Mesendoderm (in vitro differentiated cells): ENCODE measurements at regions not wholly inside any gene's neighbourhood (a gene's known extent, or its start where the extent isn't known, plus 50 kb on each side); places are given as distances from the start of the nearest gene placed in this dataset.

Experiments
- DNase-seq: peaks from one replicate; pipeline ENCODE4 v3.0.0; 2013
- H2AK5ac ChIP-seq: 2 replicates; pipeline ENCODE4 v1.6.1; 2013; ENCODE audit warnings: low read length, inconsistent platforms
- H2BK120ac ChIP-seq: 2 replicates; pipeline ENCODE4 v1.6.1; 2013; ENCODE audit warnings: low read depth, mild to moderate bottlenecking, low read length, moderate library complexity, mixed read lengths
- H2BK15ac ChIP-seq: replicated peaks from 2 replicates; pipeline ENCODE4 v1.6.1; 2013; ENCODE audit warnings: low read depth, mild to moderate bottlenecking, moderate library complexity
- H2BK5ac ChIP-seq: 2 replicates; pipeline ENCODE4 v1.6.1; 2013; ENCODE audit warnings: low read length, inconsistent platforms
- H3K18ac ChIP-seq: 2 replicates; pipeline ENCODE4 v1.6.1; 2013; ENCODE audit warnings: mild to moderate bottlenecking, low read length, mixed read lengths
- H3K23ac ChIP-seq: one replicate; pipeline ENCODE4 v1.6.1; 2013; ENCODE audit warnings: low read length
- H3K27ac ChIP-seq: 2 replicates; pipeline ENCODE4 v1.5.1; 2013; ENCODE audit warnings: low read depth, mild to moderate bottlenecking, inconsistent platforms, low read length, moderate library complexity
- H3K27me3 ChIP-seq: 2 replicates; pipeline ENCODE4 v1.6.1; 2013; ENCODE audit warnings: low read length, control low read depth, mild to moderate bottlenecking, inconsistent platforms; ENCODE audit not compliant: insufficient read depth, poor library complexity
- H3K36me3 ChIP-seq: 2 replicates; pipeline ENCODE4 v1.6.1; 2013; ENCODE audit warnings: low read length, inconsistent platforms; ENCODE audit not compliant: control insufficient read depth, insufficient read depth
- H3K4ac ChIP-seq: one replicate; pipeline ENCODE4 v1.6.1; 2013; ENCODE audit warnings: low read depth, mild to moderate bottlenecking, low read length, moderate library complexity
- H3K4me1 ChIP-seq: 2 replicates; pipeline ENCODE4 v1.6.1; 2013; ENCODE audit warnings: low read depth, low read length, inconsistent platforms; ENCODE audit not compliant: control insufficient read depth
- H3K4me2 ChIP-seq: 2 replicates; pipeline ENCODE4 v1.6.1; 2013; ENCODE audit warnings: low read length
- H3K4me3 ChIP-seq: 2 replicates; pipeline ENCODE4 v1.5.1; 2013; ENCODE audit warnings: mild to moderate bottlenecking, low read length
- H3K56ac ChIP-seq: one replicate; pipeline ENCODE4 v1.6.1; 2013; ENCODE audit warnings: low read length
- H3K79me1 ChIP-seq: 2 replicates; pipeline ENCODE4 v1.6.1; 2013; ENCODE audit warnings: low read length, inconsistent platforms
- H3K79me2 ChIP-seq: 2 replicates; pipeline ENCODE4 v1.6.1; 2013; ENCODE audit warnings: mild to moderate bottlenecking, low read length; ENCODE audit not compliant: control insufficient read depth, insufficient read depth
- H3K9ac ChIP-seq: 2 replicates; pipeline ENCODE4 v1.6.1; 2013; ENCODE audit warnings: low read length, inconsistent platforms
- H4K5ac ChIP-seq: one replicate; pipeline ENCODE4 v1.6.1; 2013; ENCODE audit warnings: low read length
- H4K8ac ChIP-seq: one replicate; pipeline ENCODE4 v1.6.1; 2013; ENCODE audit warnings: low read depth, mild to moderate bottlenecking, control low read depth, low read length, moderate library complexity
- WGBS: extraction: QIAGEN DNeasy Blood & Tissue Kit; methylation state at CpG from one replicate; pipeline ENCODE4 v1.1.7; 2013; ENCODE audit warnings: low lambda C conversion rate, missing lambda C conversion rate; ENCODE audit not compliant: insufficient coverage; ENCODE audit errors: extremely low coverage; 5-methylcytosine and 5-hydroxymethylcytosine counted together

GRCh38 chr15:49751191-49751590 is 130.3 kb downstream of the DTWD1 start:
- DNase-seq, result no peak
- Histone ChIP-seq H3K4me2 (no peak overlapping the region), H2BK15ac (no peak overlapping the region), H2AK5ac (no peak overlapping the region), H3K79me1 (no peaks in the 10 kb centered on the region), H3K79me2 (no peaks in the 10 kb centered on the region), H3K27me3 (no peaks in the 10 kb centered on the region), H4K5ac (no peak overlapping the region), H3K27ac (no peak overlapping the region), H3K23ac (no peak overlapping the region), H3K4me1 (no peaks in the 10 kb centered on the region), H2BK5ac (no peak overlapping the region), H3K4ac (no peak overlapping the region), H3K4me3 (no peak overlapping the region), H2BK120ac (no peak overlapping the region), H3K18ac (no peak overlapping the region), H4K8ac (no peak overlapping the region), H3K9ac (no peak overlapping the region), H3K56ac (no peak overlapping the region), H3K36me3 (no peaks in the 10 kb centered on the region)
- WGBS, result no CpG with 5 or more reads among the region's 3 CpGs

- Histone ChIP-seq H3K4me3 (no peak overlapping the region), H2BK5ac (no peak overlapping the region), H4K8ac (no peak overlapping the region), H3K23ac (no peak overlapping the region), H3K4me2 (no peak overlapping the region), H3K27ac (no peak overlapping the region), H2BK120ac (no peak overlapping the region), H3K4me1 (no peaks in the 10 kb centered on the region), H3K79me1 (no peaks in the 10 kb centered on the region), H3K27me3 (no peaks in the 10 kb centered on the region), H3K18ac (no peak overlapping the region), H3K4ac (no peak overlapping the region), H4K5ac (no peak overlapping the region), H2BK15ac (no peak overlapping the region), H3K36me3 (no peaks in the 10 kb centered on the region), H3K56ac (no peak overlapping the region), H3K79me2 (no peaks in the 10 kb centered on the region), H2AK5ac (no peak overlapping the region), H3K9ac (no peak overlapping the region)
- no peak for DNase-seq
- WGBS, result no CpG with 5 or more reads among the region's 3 CpGs
Measured at GRCh38 chr15:49751751-49752150, 130.9 kb downstream of the DTWD1 start.

GRCh38 chr15:49752517-49752916 is 131.7 kb downstream of the DTWD1 start:
- Histone ChIP-seq H4K5ac (no peak overlapping the region), H2BK5ac (no peak overlapping the region), H3K36me3 (no peaks in the 10 kb centered on the region), H4K8ac (no peak overlapping the region), H3K27ac (no peak overlapping the region), H3K4me3 (no peak overlapping the region), H3K4ac (no peak overlapping the region), H2BK15ac (no peak overlapping the region), H2AK5ac (no peak overlapping the region), H2BK120ac (no peak overlapping the region), H3K56ac (no peak overlapping the region), H3K9ac (no peak overlapping the region), H3K4me2 (no peak overlapping the region), H3K4me1 (no peaks in the 10 kb centered on the region), H3K18ac (no peak overlapping the region), H3K27me3 (no peaks in the 10 kb centered on the region), H3K79me1 (no peaks in the 10 kb centered on the region), H3K23ac (no peak overlapping the region), H3K79me2 (no peaks in the 10 kb centered on the region)
- DNase-seq, result no peak
- WGBS, result no CpG with 5 or more reads among the region's 2 CpGs

- DNase-seq, result no peak
- WGBS, result no CpG with 5 or more reads among the region's 1 CpG
- no peak overlapping the region for H3K4me3 ChIP-seq
Measured at GRCh38 chr15:49758456-49758855, 137.6 kb downstream of the DTWD1 start.

GRCh38 chr15:49758856-49759255 is 138.0 kb downstream of the DTWD1 start:
- Histone ChIP-seq H2AK5ac (no peak overlapping the region), H3K79me2 (no peaks in the 10 kb centered on the region), H3K9ac (no peak overlapping the region), H3K23ac (no peak overlapping the region), H3K4ac (no peak overlapping the region), H2BK120ac (no peak overlapping the region), H2BK15ac (no peak overlapping the region), H3K4me1 (no peaks in the 10 kb centered on the region), H3K18ac (no peak overlapping the region), H4K8ac (no peak overlapping the region), H2BK5ac (no peak overlapping the region), H3K56ac (no peak overlapping the region), H3K36me3 (no peaks in the 10 kb centered on the region), H3K4me2 (no peak overlapping the region), H4K5ac (no peak overlapping the region), H3K27ac (no peak overlapping the region), H3K27me3 (no peaks in the 10 kb centered on the region), H3K79me1 (no peaks in the 10 kb centered on the region), H3K4me3 (no peak overlapping the region)
- no CpG with 5 or more reads among the region's 2 CpGs for WGBS
- DNase-seq, result no peak

More at GRCh38 chr15:49758456-49758855, 137.6 kb downstream of the DTWD1 start:
- H4K8ac ChIP-seq, result no peak overlapping the region
- no peak overlapping the region for H3K4ac ChIP-seq
- no peak overlapping the region for H3K9ac ChIP-seq
- no peaks in the 10 kb centered on the region for H3K4me1 ChIP-seq
- H4K5ac ChIP-seq, result no peak overlapping the region
- H3K4me2 ChIP-seq, result no peak overlapping the region
- no peak overlapping the region for H2BK5ac ChIP-seq
- H3K56ac ChIP-seq, result no peak overlapping the region
- H3K79me2 ChIP-seq, result no peaks in the 10 kb centered on the region
- no peaks in the 10 kb centered on the region for H3K36me3 ChIP-seq
- no peaks in the 10 kb centered on the region for H3K27me3 ChIP-seq
- no peak overlapping the region for H2AK5ac ChIP-seq
- H3K23ac ChIP-seq, result no peak overlapping the region
- H2BK120ac ChIP-seq, result no peak overlapping the region
- no peak overlapping the region for H3K18ac ChIP-seq
- no peak overlapping the region for H2BK15ac ChIP-seq
- no peak overlapping the region for H3K27ac ChIP-seq
- no peaks in the 10 kb centered on the region for H3K79me1 ChIP-seq

GRCh38 chr15:49760749-49761148 is 139.9 kb downstream of the DTWD1 start:
- Histone ChIP-seq H2AK5ac (no peak overlapping the region), H3K27ac (no peak overlapping the region), H3K4me1 (no peaks in the 10 kb centered on the region), H3K18ac (no peak overlapping the region), H3K4me2 (no peak overlapping the region), H3K4ac (no peak overlapping the region), H3K4me3 (no peak overlapping the region), H3K79me2 (no peaks in the 10 kb centered on the region), H2BK5ac (no peak overlapping the region), H3K23ac (no peak overlapping the region), H4K8ac (no peak overlapping the region), H4K5ac (no peak overlapping the region), H3K56ac (no peak overlapping the region), H3K27me3 (no peaks in the 10 kb centered on the region), H2BK120ac (no peak overlapping the region), H2BK15ac (no peak overlapping the region), H3K36me3 (no peaks in the 10 kb centered on the region), H3K9ac (no peak overlapping the region), H3K79me1 (no peaks in the 10 kb centered on the region)
- DNase-seq, result no peak
- WGBS, result no CpG with 5 or more reads among the region's 1 CpG
